ENCODE measurements at regions not wholly inside any gene's neighbourhood (a gene's known extent, or its start where the extent isn't known, plus 50 kb on each side); places are given as distances from the start of the nearest gene placed in this dataset.

GRCh38 chr2:59276917-59277316, 1035.8 kb upstream of the FANCL start:
- Histone ChIP-seq H3K36me3 (ENCODE audit: control insufficient read depth in 1 of 2, insufficient read depth in 2 of 2, low read length in 2 of 2) (no peaks in the 10 kb centered on the region), H3K27ac (ENCODE audit: low read length) (no peak overlapping the region), H3K4me3 (ENCODE audit: low read depth in 1 of 2, low read length in 2 of 2) (no peak overlapping the region), H3K4me1 (ENCODE audit: control insufficient read depth in 1 of 2, insufficient read depth in 2 of 2, low read length in 2 of 2) (no peaks in the 10 kb centered on the region), H3K27me3 (ENCODE audit: low read depth, low read length) (no peaks in the 10 kb centered on the region), H3K9me3 (ENCODE audit: control insufficient read depth in 1 of 2, low read length in 2 of 2) (no peaks in the 10 kb centered on the region)

- Histone ChIP-seq H3K27me3 (ENCODE audit: low read depth, low read length) (no peaks in the 10 kb centered on the region), H3K36me3 (ENCODE audit: control insufficient read depth in 1 of 2, insufficient read depth in 2 of 2, low read length in 2 of 2) (no peaks in the 10 kb centered on the region), H3K27ac (ENCODE audit: low read length) (no peak overlapping the region), H3K4me3 (ENCODE audit: low read depth in 1 of 2, low read length in 2 of 2) (no peak overlapping the region), H3K9me3 (ENCODE audit: control insufficient read depth in 1 of 2, low read length in 2 of 2) (no peaks in the 10 kb centered on the region), H3K4me1 (ENCODE audit: control insufficient read depth in 1 of 2, insufficient read depth in 2 of 2, low read length in 2 of 2) (no peaks in the 10 kb centered on the region)
These were observed 1034.9 kb upstream of the FANCL start for GRCh38 chr2:59276033-59276432.

GRCh38 chr2:59266453-59266852, 1025.3 kb upstream of the FANCL start:
- Histone ChIP-seq H3K36me3 (ENCODE audit: control insufficient read depth in 1 of 2, insufficient read depth in 2 of 2, low read length in 2 of 2) (no peaks in the 10 kb centered on the region), H3K4me1 (ENCODE audit: control insufficient read depth in 1 of 2, insufficient read depth in 2 of 2, low read length in 2 of 2) (no peaks in the 10 kb centered on the region), H3K9me3 (ENCODE audit: control insufficient read depth in 1 of 2, low read length in 2 of 2) (no peaks in the 10 kb centered on the region), H3K27ac (ENCODE audit: low read length) (no peak overlapping the region), H3K27me3 (ENCODE audit: low read depth, low read length) (no peaks in the 10 kb centered on the region), H3K4me3 (ENCODE audit: low read depth in 1 of 2, low read length in 2 of 2) (no peak overlapping the region)

GRCh38 chr2:59259913-59260312, 1018.8 kb upstream of the FANCL start:
- H3K27me3 ChIP-seq (ENCODE audit: low read depth, low read length): no peaks in the 10 kb centered on the region
- H3K27ac ChIP-seq (ENCODE audit: low read length): no peak overlapping the region
- no peaks in the 10 kb centered on the region for H3K36me3 ChIP-seq (ENCODE audit: control insufficient read depth in 1 of 2, insufficient read depth in 2 of 2, low read length in 2 of 2)
- no peak overlapping the region for H3K4me3 ChIP-seq (ENCODE audit: low read depth in 1 of 2, low read length in 2 of 2)
- H3K9me3 ChIP-seq (ENCODE audit: control insufficient read depth in 1 of 2, low read length in 2 of 2): no peaks in the 10 kb centered on the region
- no peaks in the 10 kb centered on the region for H3K4me1 ChIP-seq (ENCODE audit: control insufficient read depth in 1 of 2, insufficient read depth in 2 of 2, low read length in 2 of 2)

- H3K4me1 ChIP-seq (ENCODE audit: control insufficient read depth in 1 of 2, insufficient read depth in 2 of 2, low read length in 2 of 2): no peaks in the 10 kb centered on the region
- H3K9me3 ChIP-seq (ENCODE audit: control insufficient read depth in 1 of 2, low read length in 2 of 2): no peaks in the 10 kb centered on the region
- no peak overlapping the region for H3K27ac ChIP-seq (ENCODE audit: low read length)
- no peaks in the 10 kb centered on the region for H3K36me3 ChIP-seq (ENCODE audit: control insufficient read depth in 1 of 2, insufficient read depth in 2 of 2, low read length in 2 of 2)
- no peaks in the 10 kb centered on the region for H3K27me3 ChIP-seq (ENCODE audit: low read depth, low read length)
- no peak overlapping the region for H3K4me3 ChIP-seq (ENCODE audit: low read depth in 1 of 2, low read length in 2 of 2)
These were observed 1015.2 kb upstream of the FANCL start for GRCh38 chr2:59256290-59256689.

GRCh38 chr2:59254279-59254678, 1013.2 kb upstream of the FANCL start:
- Histone ChIP-seq H3K36me3 (ENCODE audit: control insufficient read depth in 1 of 2, insufficient read depth in 2 of 2, low read length in 2 of 2) (no peaks in the 10 kb centered on the region), H3K27me3 (ENCODE audit: low read depth, low read length) (no peaks in the 10 kb centered on the region), H3K9me3 (ENCODE audit: control insufficient read depth in 1 of 2, low read length in 2 of 2) (no peaks in the 10 kb centered on the region), H3K4me3 (ENCODE audit: low read depth in 1 of 2, low read length in 2 of 2) (no peak overlapping the region), H3K4me1 (ENCODE audit: control insufficient read depth in 1 of 2, insufficient read depth in 2 of 2, low read length in 2 of 2) (no peaks in the 10 kb centered on the region), H3K27ac (ENCODE audit: low read length) (no peak overlapping the region)

GRCh38 chr2:59250307-59250677, 1009.2 kb upstream of the FANCL start:
- H3K4me1 ChIP-seq (ENCODE audit: control insufficient read depth in 1 of 2, insufficient read depth in 2 of 2, low read length in 2 of 2): no peaks in the 10 kb centered on the region
- no peaks in the 10 kb centered on the region for H3K36me3 ChIP-seq (ENCODE audit: control insufficient read depth in 1 of 2, insufficient read depth in 2 of 2, low read length in 2 of 2)
- no peaks in the 10 kb centered on the region for H3K27me3 ChIP-seq (ENCODE audit: low read depth, low read length)
- H3K9me3 ChIP-seq (ENCODE audit: control insufficient read depth in 1 of 2, low read length in 2 of 2): no peaks in the 10 kb centered on the region
- H3K4me3 ChIP-seq (ENCODE audit: low read depth in 1 of 2, low read length in 2 of 2): no peak overlapping the region
- H3K27ac ChIP-seq (ENCODE audit: low read length): no peak overlapping the region

GRCh38 chr2:59249441-59250306, 1008.5 kb upstream of the FANCL start:
- Histone ChIP-seq H3K9me3 (ENCODE audit: control insufficient read depth in 1 of 2, low read length in 2 of 2) (no peaks in the 10 kb centered on the region), H3K27ac (ENCODE audit: low read length) (no peak overlapping the region), H3K27me3 (ENCODE audit: low read depth, low read length) (no peaks in the 10 kb centered on the region), H3K4me1 (ENCODE audit: control insufficient read depth in 1 of 2, insufficient read depth in 2 of 2, low read length in 2 of 2) (no peaks in the 10 kb centered on the region), H3K4me3 (ENCODE audit: low read depth in 1 of 2, low read length in 2 of 2) (no peak overlapping the region), H3K36me3 (ENCODE audit: control insufficient read depth in 1 of 2, insufficient read depth in 2 of 2, low read length in 2 of 2) (no peaks in the 10 kb centered on the region)

GRCh38 chr2:59239146-59239545, 998.0 kb upstream of the FANCL start:
- Histone ChIP-seq H3K36me3 (ENCODE audit: control insufficient read depth in 1 of 2, insufficient read depth in 2 of 2, low read length in 2 of 2) (no peaks in the 10 kb centered on the region), H3K27me3 (ENCODE audit: low read depth, low read length) (no peaks in the 10 kb centered on the region), H3K9me3 (ENCODE audit: control insufficient read depth in 1 of 2, low read length in 2 of 2) (no peaks in the 10 kb centered on the region), H3K4me3 (ENCODE audit: low read depth in 1 of 2, low read length in 2 of 2) (no peak overlapping the region), H3K27ac (ENCODE audit: low read length) (no peak overlapping the region), H3K4me1 (ENCODE audit: control insufficient read depth in 1 of 2, insufficient read depth in 2 of 2, low read length in 2 of 2) (no peaks in the 10 kb centered on the region)

GRCh38 chr2:59237311-59237710, 996.2 kb upstream of the FANCL start:
- Histone ChIP-seq H3K27ac (ENCODE audit: low read length) (no peak overlapping the region), H3K27me3 (ENCODE audit: low read depth, low read length) (no peaks in the 10 kb centered on the region), H3K9me3 (ENCODE audit: control insufficient read depth in 1 of 2, low read length in 2 of 2) (no peaks in the 10 kb centered on the region), H3K4me1 (ENCODE audit: control insufficient read depth in 1 of 2, insufficient read depth in 2 of 2, low read length in 2 of 2) (no peaks in the 10 kb centered on the region), H3K36me3 (ENCODE audit: control insufficient read depth in 1 of 2, insufficient read depth in 2 of 2, low read length in 2 of 2) (no peaks in the 10 kb centered on the region), H3K4me3 (ENCODE audit: low read depth in 1 of 2, low read length in 2 of 2) (no peak overlapping the region)

GRCh38 chr2:59236723-59237122, 995.6 kb upstream of the FANCL start:
- Histone ChIP-seq H3K36me3 (ENCODE audit: control insufficient read depth in 1 of 2, insufficient read depth in 2 of 2, low read length in 2 of 2) (no peaks in the 10 kb centered on the region), H3K27ac (ENCODE audit: low read length) (no peak overlapping the region)

GRCh38 chr2:59233920-59234319, 992.8 kb upstream of the FANCL start:
- no peaks in the 10 kb centered on the region for H3K36me3 ChIP-seq (ENCODE audit: control insufficient read depth in 1 of 2, insufficient read depth in 2 of 2, low read length in 2 of 2)
- H3K27me3 ChIP-seq (ENCODE audit: low read depth, low read length): no peaks in the 10 kb centered on the region
- H3K27ac ChIP-seq (ENCODE audit: low read length): no peak overlapping the region
- no peaks in the 10 kb centered on the region for H3K4me1 ChIP-seq (ENCODE audit: control insufficient read depth in 1 of 2, insufficient read depth in 2 of 2, low read length in 2 of 2)
- H3K9me3 ChIP-seq (ENCODE audit: control insufficient read depth in 1 of 2, low read length in 2 of 2): no peaks in the 10 kb centered on the region
- no peak overlapping the region for H3K4me3 ChIP-seq (ENCODE audit: low read depth in 1 of 2, low read length in 2 of 2)

More at GRCh38 chr2:59236723-59237122, 995.6 kb upstream of the FANCL start:
- H3K4me3 ChIP-seq (ENCODE audit: low read depth in 1 of 2, low read length in 2 of 2): no peak overlapping the region
- H3K4me1 ChIP-seq (ENCODE audit: control insufficient read depth in 1 of 2, insufficient read depth in 2 of 2, low read length in 2 of 2): no peaks in the 10 kb centered on the region
- no peaks in the 10 kb centered on the region for H3K27me3 ChIP-seq (ENCODE audit: low read depth, low read length)
- H3K9me3 ChIP-seq (ENCODE audit: control insufficient read depth in 1 of 2, low read length in 2 of 2): no peaks in the 10 kb centered on the region
